IMR-90 (cell line): ENCODE measurements at regions not wholly inside any gene's neighbourhood (a gene's known extent, or its start where the extent isn't known, plus 50 kb on each side); places are given as distances from the start of the nearest gene placed in this dataset.

Experiments
- BHLHE40 ChIP-seq: fragments of 150-350 bp; IDR thresholded peaks from 2 replicates; pipeline ENCODE4 v1.6.1; 2016; ENCODE audit warnings: mild to moderate bottlenecking, low read depth, low read length
- CHD1 ChIP-seq: IDR thresholded peaks from 2 replicates; pipeline ENCODE4 v1.6.1; 2012; ENCODE audit warnings: low read depth, low read length, improper control_type of control experiment
- CTCF ChIP-seq: conservative IDR thresholded peaks from 2 replicates; pipeline ENCODE4 v1.5.1; 2012; ENCODE audit warnings: mild to moderate bottlenecking, low read depth, low read length, improper control_type of control experiment
- POLR2A ChIP-seq: IDR thresholded peaks from 2 replicates; pipeline ENCODE4 v1.6.1; 2012; ENCODE audit warnings: mild to moderate bottlenecking, low read depth, low read length
- RFX5 ChIP-seq: IDR thresholded peaks from 2 replicates; pipeline ENCODE4 v1.8.0; 2012; ENCODE audit warnings: low read depth, mild to moderate bottlenecking, low read length, moderate library complexity
- SMC3 ChIP-seq: fragments of 150-350 bp; IDR thresholded peaks from 2 replicates; pipeline ENCODE4 v1.6.1; 2016; ENCODE audit warnings: low read depth, mild to moderate bottlenecking, antibody characterized with exemption, low read length, moderate library complexity

GRCh38 chr5:118522626-118523025 lies 465.7 kb downstream of the DTWD2 start:
- TF ChIP-seq POLR2A, result no peak
- TF ChIP-seq BHLHE40, result no peak
- TF ChIP-seq CTCF, result no peak
- no peak for TF ChIP-seq RFX5
- TF ChIP-seq SMC3, result no peak
- no peak for TF ChIP-seq CHD1
